ENCODE measurements at regions not wholly inside any gene's neighbourhood (a gene's known extent, or its start where the extent isn't known, plus 50 kb on each side); places are given as distances from the start of the nearest gene placed in this dataset.

- TF ChIP-seq CTCF (IDR thresholded peaks at IDR 0.05; ENCODE audit: low read depth, low read length) (no peak), POLR2A (IDR thresholded peaks at IDR 0.05; ENCODE audit: extremely low read depth, insufficient read length) (no peak)
Observed at GRCh38 chr2:11030909-11031308, 119.2 kb downstream of the KCNF1 start.

Measured in NB4 (cell line).